ENCODE measurements at regions not wholly inside any gene's neighbourhood (a gene's known extent, or its start where the extent isn't known, plus 50 kb on each side); places are given as distances from the start of the nearest gene placed in this dataset.

DNA sequence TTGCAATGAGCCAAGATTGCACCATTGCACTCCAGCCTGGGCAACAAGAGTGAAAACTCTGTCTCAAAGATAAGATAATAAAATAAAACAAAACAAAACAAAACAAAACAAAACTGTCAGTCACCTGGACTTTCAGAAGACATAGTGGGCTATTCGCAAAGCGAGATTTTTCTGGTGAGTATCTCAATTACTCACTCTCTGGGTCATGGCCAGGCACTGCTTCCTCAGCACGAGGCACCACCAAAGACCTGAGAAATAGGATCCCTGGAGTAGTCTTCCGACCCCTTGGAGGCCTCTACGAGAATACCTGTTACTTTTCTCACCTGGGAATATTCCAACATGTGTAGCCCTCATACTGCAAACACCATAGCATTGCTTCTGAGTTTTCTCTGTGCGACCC, 201.7 kb upstream of the ZNF618 start:
- Histone ChIP-seq H3K9me3 (ENCODE audit: control insufficient read depth, insufficient read depth, low read length) (peaks cover 2% of the 10 kb centered on the region; the same call in 1 of the 2 replicates), H2AK9ac (replicated peaks; ENCODE audit: low read depth, low read length, poor library complexity) (peak overlapping the region; percentile 76), H3K4ac (ENCODE audit: low read depth, low read length) (peak overlapping the region; percentile 84), H3K36me3 (ENCODE audit: control insufficient read depth, insufficient read depth, low read length) (no peaks in the 10 kb centered on the region), H2BK20ac (ENCODE audit: low read depth, low read length) (peak overlapping the region; percentile 97; the same call in 1 of the 2 replicates), H3K56ac (ENCODE audit: extremely low read depth, insufficient read depth, low read length) (no peak overlapping the region), H3K9me1 (ENCODE audit: insufficient read depth, low read length) (peaks cover 21% of the 10 kb centered on the region), H3K4me1 (ENCODE audit: control insufficient read depth, insufficient read depth, low read length) (peaks cover 21% of the 10 kb centered on the region), H2BK120ac (ENCODE audit: low read depth, low read length) (peak overlapping the region; percentile 98), H4K91ac (ENCODE audit: insufficient read depth, low read depth, low read length) (peak overlapping the region; percentile 63), H3K4me3 (ENCODE audit: insufficient read depth, low read depth, low read length) (no peak overlapping the region), H2AK5ac (ENCODE audit: low read depth, low read length) (peak overlapping the region; percentile 96), H3K18ac (ENCODE audit: low read depth, low read length) (peak overlapping the region; percentile 26; the same call in 1 of the 2 replicates), H2BK15ac (ENCODE audit: low read depth, low read length) (peak overlapping the region; percentile 98; the same call in 2 of the 3 replicates), H2AFZ (replicated peaks; ENCODE audit: low read length, poor library complexity) (no peak overlapping the region), H3K23ac (ENCODE audit: low read depth, low read length) (peak overlapping the region; percentile 33; the same call in 1 of the 2 replicates), H3K27me3 (ENCODE audit: control insufficient read depth, insufficient read depth, low read length) (no peaks in the 10 kb centered on the region), H3K79me1 (ENCODE audit: low read depth in 1 of 2, low read length in 2 of 2) (no peaks in the 10 kb centered on the region), H4K8ac (ENCODE audit: low read depth in 2 of 2, low read length in 2 of 2) (peak overlapping the region in 1 of 2 experiments; percentile 87; a peak in 2 of 4 replicates), H4K20me1 (ENCODE audit: insufficient read depth, low read length) (no peaks in the 10 kb centered on the region), H3K9ac (ENCODE audit: low read depth, low read length) (no peak overlapping the region), H4K5ac (ENCODE audit: low read depth, low read length) (peak overlapping the region; percentile 26; the same call in 1 of the 2 replicates), H3K27ac (ENCODE audit: insufficient read depth, low read length) (no peak overlapping the region), H3K14ac (replicated peaks; ENCODE audit: low read depth, low read length) (peak overlapping the region; percentile 89), H3K4me2 (ENCODE audit: low read depth, low read length) (no peak overlapping the region), H2BK5ac (ENCODE audit: low read depth, low read length, poor library complexity, severe bottlenecking) (peak overlapping the region; percentile 92)
- dilution Hi-C loops (cut with HindIII; ENCODE audit: low sequenced_read_pairs, unreplicated experiment) = no loop called here
- POLR2A ChIA-PET (ENCODE audit: unreplicated experiment) = no interaction called here
- intact Hi-C loops (cut with micrococcal nuclease) = no loop called here
- DNase-seq = peak; percentile 80
- TF ChIP-seq USF2 (IDR thresholded peaks at IDR 0.05; ENCODE audit: low read depth, low read length) = no peak
- TF ChIP-seq MAFK (IDR thresholded peaks at IDR 0.05; ENCODE audit: low read depth, low read length) = no peak
- in situ Hi-C loops (cut with MboI; ENCODE audit: low sequenced_read_pairs) = no loop called here
- ATAC-seq (ENCODE audit: low read depth) = no peak
- BruUV-seq (replicated peaks) = no TSS peak
- WGBS, 2 experiments (ENCODE audit: extremely low coverage in 2 of 2, insufficient read length in 1 of 2) = 0% methylated on average over 2 of the region's 6 CpGs; no CpG with 5 or more reads in 1 of the 2 experiments
- CTCF ChIA-PET = interaction anchor here (1.2 kb wide), 1 partner anchor 18 kb away, joined by 3 read pairs; no protein-coding TSS in a partner anchor

Data from IMR-90 (cell line).